ENCODE measurements at regions not wholly inside any gene's neighbourhood (a gene's known extent, or its start where the extent isn't known, plus 50 kb on each side); places are given as distances from the start of the nearest gene placed in this dataset.
"Not testable (repeated sequence)": the region's sequence is repeated elsewhere in the genome, so short reads cannot be mapped to it uniquely, and the experiment has no call there.

DNA sequence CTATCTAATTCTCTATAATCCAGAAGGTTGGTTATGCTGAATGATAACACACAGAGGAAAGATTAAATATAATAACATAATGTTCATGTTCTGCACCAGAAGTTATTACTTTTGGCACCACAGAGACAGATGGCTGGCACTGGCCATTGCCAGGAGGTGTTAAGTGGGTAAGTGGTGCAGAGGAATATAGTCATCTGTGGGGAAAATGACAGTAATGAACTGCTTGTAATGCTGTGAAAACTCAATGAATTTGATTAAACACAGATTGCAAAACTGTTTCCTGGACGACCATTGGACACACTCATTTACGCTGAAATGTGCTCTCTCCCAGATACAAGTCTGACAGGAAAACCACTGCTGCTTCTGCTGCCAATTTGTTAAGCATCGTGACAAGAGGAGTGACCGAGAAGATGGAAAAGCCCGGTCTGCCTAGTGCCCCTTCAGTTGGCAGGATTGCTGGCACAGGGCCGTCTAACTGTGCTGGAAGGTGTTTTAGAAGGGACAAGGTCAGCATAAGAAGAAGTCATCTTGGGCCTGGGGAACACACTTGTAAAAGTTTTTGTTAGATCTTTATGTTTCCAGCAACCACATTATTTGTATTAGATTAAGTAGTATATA is 567.4 kb downstream of the CBLN4 start:
- H3K27me3 ChIP-seq (ENCODE audit: control insufficient read depth in 3 of 3, insufficient read depth in 3 of 3, low read length in 3 of 3), result no peaks in the 10 kb centered on the region
- no peaks in the 10 kb centered on the region for H3K4me1 ChIP-seq (ENCODE audit: control insufficient read depth in 3 of 3, insufficient read depth in 3 of 3, low read length in 3 of 3)
- H3K36me3 ChIP-seq (ENCODE audit: control insufficient read depth in 3 of 3, insufficient read depth in 3 of 3, low read length in 3 of 3), result no peaks in the 10 kb centered on the region
- H3K9me3 ChIP-seq (ENCODE audit: control insufficient read depth in 3 of 3, low read length in 3 of 3), result no peaks in the 10 kb centered on the region
- no peak overlapping the region for H3K27ac ChIP-seq (ENCODE audit: low read depth, low read length)
- no peak overlapping the region for H3K9ac ChIP-seq (ENCODE audit: low read depth in 1 of 3, low read length in 3 of 3)
- H3K4me3 ChIP-seq (ENCODE audit: low read length in 3 of 3), result no peak overlapping the region

DNA sequence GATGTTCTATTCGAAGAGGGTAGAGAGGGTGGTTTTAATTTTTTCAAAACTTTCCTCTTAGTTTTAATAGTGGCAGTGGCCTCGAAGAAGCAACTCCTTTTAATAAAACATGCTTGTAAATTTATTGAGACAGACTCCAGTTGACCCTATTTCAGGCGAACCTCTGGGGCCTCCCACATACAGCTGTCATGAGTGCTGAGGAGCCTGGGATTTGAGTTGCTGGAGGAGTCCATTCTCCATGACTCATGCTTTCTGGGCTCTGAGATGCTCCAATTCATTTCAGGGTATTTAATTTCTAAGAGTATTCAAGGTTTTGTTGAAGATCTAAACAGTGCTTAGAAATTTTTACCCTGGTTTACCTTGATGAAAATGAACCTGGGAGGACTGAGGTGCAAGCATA is 580.4 kb downstream of the CBLN4 start:
- no peaks in the 10 kb centered on the region for H3K9me3 ChIP-seq (ENCODE audit: control insufficient read depth in 3 of 3, low read length in 3 of 3)
- no peak overlapping the region for H3K27ac ChIP-seq (ENCODE audit: low read depth, low read length)
- no peaks in the 10 kb centered on the region for H3K36me3 ChIP-seq (ENCODE audit: control insufficient read depth in 3 of 3, insufficient read depth in 3 of 3, low read length in 3 of 3)
- H3K27me3 ChIP-seq (ENCODE audit: control insufficient read depth in 3 of 3, insufficient read depth in 3 of 3, low read length in 3 of 3), result no peaks in the 10 kb centered on the region
- H3K4me1 ChIP-seq (ENCODE audit: control insufficient read depth in 3 of 3, insufficient read depth in 3 of 3, low read length in 3 of 3), result no peaks in the 10 kb centered on the region
- H3K9ac ChIP-seq (ENCODE audit: low read depth in 1 of 3, low read length in 3 of 3), result no peak overlapping the region
- H3K4me3 ChIP-seq (ENCODE audit: low read length in 3 of 3), result no peak overlapping the region

DNA sequence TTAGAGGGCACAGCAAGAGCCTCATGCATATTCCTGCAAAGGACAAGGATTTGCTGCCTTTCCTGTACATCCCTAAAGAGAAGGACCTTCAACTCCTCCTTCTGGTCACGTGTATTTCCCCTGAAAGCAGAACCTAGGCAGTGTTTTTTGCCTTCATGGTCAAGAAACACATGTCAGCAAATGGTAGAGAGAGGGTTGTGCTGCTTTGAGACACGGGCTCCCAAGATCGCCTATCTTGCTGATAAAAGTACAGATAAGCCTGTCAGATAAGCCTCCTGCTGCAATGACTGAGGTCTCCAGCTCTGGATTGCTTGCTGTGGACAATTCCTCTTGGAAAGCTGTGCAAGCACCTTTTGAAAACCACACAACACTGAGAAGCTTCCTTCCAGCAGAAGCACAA is 580.8 kb downstream of the CBLN4 start:
- Histone ChIP-seq H3K9me3 (ENCODE audit: control insufficient read depth in 3 of 3, low read length in 3 of 3) (no peaks in the 10 kb centered on the region), H3K27me3 (ENCODE audit: control insufficient read depth in 3 of 3, insufficient read depth in 3 of 3, low read length in 3 of 3) (no peaks in the 10 kb centered on the region), H3K4me3 (ENCODE audit: low read length in 3 of 3) (no peak overlapping the region), H3K36me3 (ENCODE audit: control insufficient read depth in 3 of 3, insufficient read depth in 3 of 3, low read length in 3 of 3) (no peaks in the 10 kb centered on the region), H3K9ac (ENCODE audit: low read depth in 1 of 3, low read length in 3 of 3) (no peak overlapping the region), H3K27ac (ENCODE audit: low read depth, low read length) (no peak overlapping the region), H3K4me1 (ENCODE audit: control insufficient read depth in 3 of 3, insufficient read depth in 3 of 3, low read length in 3 of 3) (no peaks in the 10 kb centered on the region)

DNA sequence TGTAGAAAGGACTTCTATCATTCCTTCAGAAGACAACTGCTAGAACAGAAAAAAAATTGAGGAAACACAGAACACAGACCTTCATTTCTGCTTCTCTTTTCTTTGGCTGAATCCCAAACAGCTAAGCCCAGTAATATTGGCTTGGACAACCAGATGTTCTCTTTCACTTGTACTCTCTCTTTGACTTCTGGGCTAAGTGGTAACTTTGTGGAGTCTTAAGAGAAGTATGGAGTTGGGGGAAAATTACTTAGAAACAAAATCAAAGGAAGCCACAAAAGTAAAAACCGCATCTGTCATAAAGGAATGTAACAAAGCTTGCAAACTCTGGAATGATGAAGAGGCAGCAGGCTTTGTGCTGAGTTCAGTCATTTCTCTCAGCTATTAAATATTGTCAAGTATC is 587.5 kb downstream of the CBLN4 start:
- H3K9ac ChIP-seq (ENCODE audit: low read depth in 1 of 3, low read length in 3 of 3), result no peak overlapping the region

DNA sequence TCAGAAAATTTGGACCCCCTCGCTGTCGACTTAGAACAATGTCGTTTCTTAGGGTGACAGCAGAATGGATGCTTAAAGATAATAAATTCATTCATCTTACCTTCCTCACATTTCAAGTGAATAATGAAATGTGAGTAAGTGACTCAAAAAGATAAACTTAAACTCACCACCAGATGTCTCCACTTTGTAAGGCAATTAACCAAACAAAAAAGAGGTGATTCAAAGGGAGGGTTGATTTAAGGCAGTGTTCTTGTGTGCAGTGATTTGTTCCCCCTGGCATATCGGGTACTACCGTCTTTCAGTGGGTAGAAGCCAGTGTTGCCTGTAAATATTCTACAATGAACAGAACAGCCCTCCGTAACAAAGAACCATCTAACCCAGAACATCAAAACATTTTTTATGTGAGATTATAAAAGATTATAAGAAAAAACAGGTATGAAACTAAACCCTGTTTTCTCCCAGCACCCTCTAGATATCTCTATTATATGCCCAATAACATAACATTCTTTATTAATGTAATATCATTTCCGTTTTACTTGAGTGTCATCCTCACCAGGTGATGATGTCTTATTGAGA is 589.7 kb downstream of the CBLN4 start:
- H3K9me3 ChIP-seq (ENCODE audit: control insufficient read depth in 3 of 3, low read length in 3 of 3), result no peaks in the 10 kb centered on the region
- H3K4me3 ChIP-seq (ENCODE audit: low read length in 3 of 3), result no peak overlapping the region
- H3K4me1 ChIP-seq (ENCODE audit: control insufficient read depth in 3 of 3, insufficient read depth in 3 of 3, low read length in 3 of 3), result no peaks in the 10 kb centered on the region
- no peak overlapping the region for H3K27ac ChIP-seq (ENCODE audit: low read depth, low read length)
- H3K36me3 ChIP-seq (ENCODE audit: control insufficient read depth in 3 of 3, insufficient read depth in 3 of 3, low read length in 3 of 3), result no peaks in the 10 kb centered on the region
- no peaks in the 10 kb centered on the region for H3K27me3 ChIP-seq (ENCODE audit: control insufficient read depth in 3 of 3, insufficient read depth in 3 of 3, low read length in 3 of 3)
- H3K9ac ChIP-seq (ENCODE audit: low read depth in 1 of 3, low read length in 3 of 3), result no peak overlapping the region

More for the DNA sequence above, 587.5 kb downstream of the CBLN4 start:
- Histone ChIP-seq H3K36me3 (ENCODE audit: control insufficient read depth in 3 of 3, insufficient read depth in 3 of 3, low read length in 3 of 3) (no peaks in the 10 kb centered on the region), H3K27me3 (ENCODE audit: control insufficient read depth in 3 of 3, insufficient read depth in 3 of 3, low read length in 3 of 3) (no peaks in the 10 kb centered on the region), H3K4me3 (ENCODE audit: low read length in 3 of 3) (no peak overlapping the region), H3K9me3 (ENCODE audit: control insufficient read depth in 3 of 3, low read length in 3 of 3) (no peaks in the 10 kb centered on the region), H3K4me1 (ENCODE audit: control insufficient read depth in 3 of 3, insufficient read depth in 3 of 3, low read length in 3 of 3) (no peaks in the 10 kb centered on the region), H3K27ac (ENCODE audit: low read depth, low read length) (no peak overlapping the region)

DNA sequence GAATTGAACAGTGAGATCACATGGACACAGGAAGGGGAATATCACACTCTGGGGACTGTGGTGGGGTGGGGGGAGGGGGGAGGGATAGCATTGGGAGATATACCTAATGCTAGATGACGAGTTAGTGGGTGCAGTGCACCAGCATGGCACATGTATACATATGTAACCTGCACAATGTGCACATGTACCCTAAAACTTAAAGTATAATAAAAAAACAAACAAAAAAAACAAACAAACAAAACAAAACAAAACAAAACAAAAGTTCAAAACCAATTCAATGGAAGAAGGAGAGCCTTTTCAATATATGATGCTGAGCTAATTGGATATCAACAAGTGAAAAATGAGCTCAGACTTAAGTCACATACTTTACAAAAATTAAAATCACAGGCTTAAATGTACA is 592.8 kb downstream of the CBLN4 start:
- H3K36me3 ChIP-seq (ENCODE audit: control insufficient read depth in 3 of 3, insufficient read depth in 3 of 3, low read length in 3 of 3); H3K9me3 ChIP-seq (ENCODE audit: control insufficient read depth in 3 of 3, low read length in 3 of 3); H3K27me3 ChIP-seq (ENCODE audit: control insufficient read depth in 3 of 3, insufficient read depth in 3 of 3, low read length in 3 of 3); H3K9ac ChIP-seq (ENCODE audit: low read depth in 1 of 3, low read length in 3 of 3); H3K4me1 ChIP-seq (ENCODE audit: control insufficient read depth in 3 of 3, insufficient read depth in 3 of 3, low read length in 3 of 3); H3K27ac ChIP-seq (ENCODE audit: low read depth, low read length); H3K4me3 ChIP-seq (ENCODE audit: low read length in 3 of 3): not testable (repeated sequence)

DNA sequence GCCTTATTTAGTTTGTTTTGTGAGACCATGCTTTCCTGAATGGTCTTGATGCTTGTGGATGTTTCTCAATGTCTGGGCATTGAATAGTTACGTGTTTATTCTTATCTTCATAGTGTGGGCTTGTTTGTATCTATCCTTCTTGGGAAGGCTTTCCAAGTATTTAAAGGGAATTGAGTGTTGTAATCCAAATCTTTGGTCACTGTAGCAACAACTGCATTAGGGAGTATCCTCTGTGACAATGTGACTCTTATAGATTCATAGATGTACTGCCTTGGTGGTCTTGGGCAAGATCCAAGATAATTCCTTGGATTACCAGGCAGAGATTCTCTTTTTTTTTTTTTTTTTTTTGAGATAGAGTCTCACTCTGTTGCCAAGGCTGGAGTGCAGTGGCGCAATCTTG is 598.4 kb downstream of the CBLN4 start:
- Histone ChIP-seq H3K4me3 (ENCODE audit: low read length in 3 of 3) (no peak overlapping the region), H3K9ac (ENCODE audit: low read depth in 1 of 3, low read length in 3 of 3) (no peak overlapping the region), H3K36me3 (ENCODE audit: control insufficient read depth in 3 of 3, insufficient read depth in 3 of 3, low read length in 3 of 3) (no peaks in the 10 kb centered on the region), H3K27ac (ENCODE audit: low read depth, low read length) (no peak overlapping the region), H3K4me1 (ENCODE audit: control insufficient read depth in 3 of 3, insufficient read depth in 3 of 3, low read length in 3 of 3) (no peaks in the 10 kb centered on the region), H3K27me3 (ENCODE audit: control insufficient read depth in 3 of 3, insufficient read depth in 3 of 3, low read length in 3 of 3) (no peaks in the 10 kb centered on the region), H3K9me3 (ENCODE audit: control insufficient read depth in 3 of 3, low read length in 3 of 3) (peaks cover 0 to 2% (median 0%) of the 10 kb centered on the region in 3 donors)

DNA sequence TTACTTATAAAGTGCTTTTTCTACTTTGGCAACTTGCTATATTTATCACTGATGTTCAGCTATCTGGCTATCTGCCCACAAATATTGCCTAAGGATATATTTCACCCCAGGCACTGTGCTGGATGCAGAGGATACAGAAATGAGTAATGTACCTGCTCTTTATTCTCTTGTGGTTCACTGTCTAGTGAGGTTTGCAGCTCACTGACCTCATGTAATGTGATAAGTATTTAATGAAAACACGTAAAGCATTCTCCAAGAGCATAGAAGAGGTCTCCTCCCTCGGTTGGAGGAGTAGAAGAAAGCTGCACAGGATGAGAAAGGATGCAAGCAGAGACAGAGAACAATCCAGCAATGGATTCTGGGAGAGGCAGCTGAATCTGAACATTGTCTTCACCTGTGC is 610.7 kb downstream of the CBLN4 start:
- no peak overlapping the region for H3K9ac ChIP-seq (ENCODE audit: low read depth in 1 of 3, low read length in 3 of 3)
- H3K36me3 ChIP-seq (ENCODE audit: control insufficient read depth in 3 of 3, insufficient read depth in 3 of 3, low read length in 3 of 3), result no peaks in the 10 kb centered on the region
- no peaks in the 10 kb centered on the region for H3K4me1 ChIP-seq (ENCODE audit: control insufficient read depth in 3 of 3, insufficient read depth in 3 of 3, low read length in 3 of 3)
- H3K27ac ChIP-seq (ENCODE audit: low read depth, low read length), result no peak overlapping the region
- no peaks in the 10 kb centered on the region for H3K27me3 ChIP-seq (ENCODE audit: control insufficient read depth in 3 of 3, insufficient read depth in 3 of 3, low read length in 3 of 3)
- H3K9me3 ChIP-seq (ENCODE audit: control insufficient read depth in 3 of 3, low read length in 3 of 3), result peaks cover 0 to 2% (median 0%) of the 10 kb centered on the region in 3 donors
- H3K4me3 ChIP-seq (ENCODE audit: low read length in 3 of 3), result no peak overlapping the region

DNA sequence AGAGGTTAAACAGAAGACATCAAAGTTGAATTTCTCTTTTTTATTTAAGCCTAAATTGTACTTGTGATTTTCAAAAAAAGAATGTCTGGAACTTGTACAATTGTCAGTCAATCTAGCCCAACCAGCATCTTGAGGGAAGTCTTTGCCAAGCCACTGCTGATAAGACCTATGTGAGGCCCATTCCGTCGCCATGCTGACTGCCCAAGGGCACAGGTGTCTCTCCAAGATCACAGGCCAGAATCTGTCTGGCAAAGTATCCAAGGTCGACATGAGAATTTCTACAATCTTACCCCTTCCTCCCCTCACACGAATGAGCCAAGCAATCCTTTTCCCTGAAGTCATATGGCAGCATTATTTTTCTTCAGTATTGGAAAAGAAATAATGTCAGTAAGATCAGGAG is 614.5 kb downstream of the CBLN4 start:
- H3K27ac ChIP-seq (ENCODE audit: low read depth, low read length), result no peak overlapping the region
- no peak overlapping the region for H3K9ac ChIP-seq (ENCODE audit: low read depth in 1 of 3, low read length in 3 of 3)

DNA sequence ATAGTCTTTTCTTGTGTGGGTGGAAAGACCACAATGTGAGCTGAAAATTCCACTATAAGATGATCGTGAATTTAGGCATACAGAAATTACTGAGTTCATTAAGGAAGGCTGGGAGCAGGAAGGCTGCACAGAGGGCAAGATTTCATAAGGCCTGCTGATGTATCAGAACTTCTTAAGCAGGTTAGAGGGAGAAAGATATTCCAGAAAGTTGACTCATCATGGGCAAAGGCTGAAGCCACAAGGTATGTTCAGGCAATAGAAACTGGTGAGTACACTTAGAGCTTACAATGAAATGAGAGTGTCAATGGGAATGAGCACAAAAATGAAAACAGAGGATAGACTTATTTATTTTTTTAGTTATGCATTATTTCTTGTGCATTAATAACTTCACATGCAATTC is 618.6 kb downstream of the CBLN4 start:
- Histone ChIP-seq H3K27ac (ENCODE audit: low read depth, low read length) (no peak overlapping the region), H3K4me1 (ENCODE audit: control insufficient read depth in 3 of 3, insufficient read depth in 3 of 3, low read length in 3 of 3) (no peaks in the 10 kb centered on the region), H3K27me3 (ENCODE audit: control insufficient read depth in 3 of 3, insufficient read depth in 3 of 3, low read length in 3 of 3) (no peaks in the 10 kb centered on the region), H3K9ac (ENCODE audit: low read depth in 1 of 3, low read length in 3 of 3) (no peak overlapping the region), H3K4me3 (ENCODE audit: low read length in 3 of 3) (no peak overlapping the region), H3K9me3 (ENCODE audit: control insufficient read depth in 3 of 3, low read length in 3 of 3) (no peaks in the 10 kb centered on the region), H3K36me3 (ENCODE audit: control insufficient read depth in 3 of 3, insufficient read depth in 3 of 3, low read length in 3 of 3) (no peaks in the 10 kb centered on the region)

More for the DNA sequence above, 614.5 kb downstream of the CBLN4 start:
- H3K36me3 ChIP-seq (ENCODE audit: control insufficient read depth in 3 of 3, insufficient read depth in 3 of 3, low read length in 3 of 3), result no peaks in the 10 kb centered on the region
- no peak overlapping the region for H3K4me3 ChIP-seq (ENCODE audit: low read length in 3 of 3)
- H3K9me3 ChIP-seq (ENCODE audit: control insufficient read depth in 3 of 3, low read length in 3 of 3), result no peaks in the 10 kb centered on the region
- no peaks in the 10 kb centered on the region for H3K27me3 ChIP-seq (ENCODE audit: control insufficient read depth in 3 of 3, insufficient read depth in 3 of 3, low read length in 3 of 3)
- no peaks in the 10 kb centered on the region for H3K4me1 ChIP-seq (ENCODE audit: control insufficient read depth in 3 of 3, insufficient read depth in 3 of 3, low read length in 3 of 3)
